ENCODE measurements at regions not wholly inside any gene's neighbourhood (a gene's known extent, or its start where the extent isn't known, plus 50 kb on each side); places are given as distances from the start of the nearest gene placed in this dataset.

DNA sequence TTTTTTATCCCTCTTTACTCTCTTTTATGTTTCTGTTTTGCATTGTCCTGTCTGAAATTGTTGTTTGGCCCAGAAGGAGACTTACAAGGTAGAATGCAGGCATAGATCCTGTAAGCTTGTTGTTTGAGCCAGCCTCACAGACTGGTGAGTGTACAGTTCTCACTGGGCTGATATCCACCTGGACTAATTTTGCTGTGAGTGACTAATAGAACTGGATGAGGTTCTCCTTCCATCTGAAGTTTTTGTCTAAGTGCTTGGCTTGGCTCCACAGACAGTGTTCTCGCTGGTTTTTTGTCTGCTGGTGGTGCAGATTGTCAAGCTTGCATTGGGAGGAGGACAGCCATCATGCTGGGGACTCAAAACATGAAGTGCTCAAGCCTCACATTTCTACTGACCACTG is 495.7 kb downstream of the TSN start:
- TF ChIP-seq FOXA1 (IDR thresholded peaks at IDR 0.05): no peak
- TF ChIP-seq FOXM1 (IDR thresholded peaks at IDR 0.05; ENCODE audit: borderline replicate concordance): no peak
- TF ChIP-seq FOXK2 (IDR thresholded peaks at IDR 0.05): no peak
- TF ChIP-seq ZNF384 (IDR thresholded peaks at IDR 0.05): no peak
- no peak for TF ChIP-seq NFRKB (IDR thresholded peaks at IDR 0.05)
- no peak for TF ChIP-seq ELF4 (IDR thresholded peaks at IDR 0.05)
- TF ChIP-seq CTBP1 (IDR thresholded peaks at IDR 0.05; ENCODE audit: borderline replicate concordance): no peak
- TF ChIP-seq, protein P1, sequence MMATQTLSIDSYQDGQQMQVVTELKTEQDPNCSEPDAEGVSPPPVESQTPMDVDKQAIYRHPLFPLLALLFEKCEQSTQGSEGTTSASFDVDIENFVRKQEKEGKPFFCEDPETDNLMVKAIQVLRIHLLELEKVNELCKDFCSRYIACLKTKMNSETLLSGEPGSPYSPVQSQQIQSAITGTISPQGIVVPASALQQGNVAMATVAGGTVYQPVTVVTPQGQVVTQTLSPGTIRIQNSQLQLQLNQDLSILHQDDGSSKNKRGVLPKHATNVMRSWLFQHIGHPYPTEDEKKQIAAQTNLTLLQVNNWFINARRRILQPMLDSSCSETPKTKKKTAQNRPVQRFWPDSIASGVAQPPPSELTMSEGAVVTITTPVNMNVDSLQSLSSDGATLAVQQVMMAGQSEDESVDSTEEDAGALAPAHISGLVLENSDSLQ (IDR thresholded peaks at IDR 0.05): no peak
- no peak for TF ChIP-seq SUZ12 (IDR thresholded peaks at IDR 0.05)
- no peak for TF ChIP-seq SP1 (IDR thresholded peaks at IDR 0.05)
- no peak for TF ChIP-seq TARDBP (IDR thresholded peaks at IDR 0.05)

Measured in HEK293T (cell line).